22Rv1 (cell line): ENCODE measurements at regions not wholly inside any gene's neighbourhood (a gene's known extent, or its start where the extent isn't known, plus 50 kb on each side); places are given as distances from the start of the nearest gene placed in this dataset.

Experiments
- H3K27ac ChIP-seq: fragments of 450-650 bp; 2 replicates; pipeline ENCODE4 v1.5.1; 2017
- CTCF ChIP-seq: fragments of 450-650 bp; IDR thresholded peaks from 2 replicates; pipeline ENCODE4 v1.5.1; 2017; ENCODE audit warnings: mild to moderate bottlenecking
- ZFX ChIP-seq: fragments of 450-650 bp; IDR thresholded peaks from 2 replicates; pipeline ENCODE4 v1.6.1; 2017; ENCODE audit warnings: antibody characterized with exemption, borderline replicate concordance

DNA sequence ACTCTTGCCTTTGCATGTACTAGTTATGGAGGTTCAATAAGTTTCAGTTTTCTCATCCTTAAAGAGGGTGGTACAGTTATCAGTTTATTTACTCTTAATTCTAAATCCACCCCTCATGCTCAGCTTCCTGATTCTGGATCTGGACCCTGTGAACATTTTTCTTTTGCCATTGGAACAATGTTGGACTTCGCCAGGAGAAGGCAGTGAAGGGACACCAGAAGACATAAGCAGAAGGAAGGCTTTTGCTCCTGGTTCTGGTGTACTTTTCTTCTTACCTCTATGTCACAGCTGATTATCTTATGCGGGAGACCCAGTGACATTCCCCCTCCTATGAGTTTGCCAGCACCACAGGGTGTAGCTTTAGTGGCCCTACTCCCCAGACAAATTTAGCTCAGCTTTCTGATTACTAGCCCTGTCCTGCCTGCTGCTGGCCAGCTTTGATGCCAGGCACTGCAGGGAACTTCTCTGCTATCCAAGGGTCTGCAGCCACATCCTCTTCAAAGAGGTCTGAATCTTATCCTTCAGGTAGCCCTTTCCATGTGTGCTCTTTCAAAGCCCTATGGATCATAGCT, 466.3 kb upstream of the EPHA3 start:
- TF ChIP-seq CTCF: no peak
- no peak for TF ChIP-seq ZFX
- no peak overlapping the region for H3K27ac ChIP-seq

DNA sequence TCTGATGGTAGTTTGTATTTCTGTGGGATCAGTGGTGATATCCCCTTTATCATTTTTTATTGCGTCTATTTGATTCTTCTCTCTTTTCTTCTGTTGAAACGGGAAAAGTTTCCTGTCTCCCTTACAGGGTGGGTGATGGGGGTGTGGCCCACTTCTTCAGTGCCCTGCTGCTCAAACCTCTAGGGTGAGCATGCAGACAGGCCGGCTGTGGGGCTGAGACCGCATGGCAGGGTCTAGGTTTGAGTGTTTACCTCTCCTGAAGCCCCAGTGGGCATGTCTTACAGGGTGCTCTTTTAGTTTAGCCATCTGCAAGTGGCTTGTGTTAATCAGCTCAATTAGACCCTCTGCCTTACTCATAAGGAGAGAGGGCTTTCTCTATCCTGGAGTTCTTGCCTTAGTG, 450.0 kb upstream of the EPHA3 start:
- no peak overlapping the region for H3K27ac ChIP-seq
- TF ChIP-seq CTCF: no peak

DNA sequence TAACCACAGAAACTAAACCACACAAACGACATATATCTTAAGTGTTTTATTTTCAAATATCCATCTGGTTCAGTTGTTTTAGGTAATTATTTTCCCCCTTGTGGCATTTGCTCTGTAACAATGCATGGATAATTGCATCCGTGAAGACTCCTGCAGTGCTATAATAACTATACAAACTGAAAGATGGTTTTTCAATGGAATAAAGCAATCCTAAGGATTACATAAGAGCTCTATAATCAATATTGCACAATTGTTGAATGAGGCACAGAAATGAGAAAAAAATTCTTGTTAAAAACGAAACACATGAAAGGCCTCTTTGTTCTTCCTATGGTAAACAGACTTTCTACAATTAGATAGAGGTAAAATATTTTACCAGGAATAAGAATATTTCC, 446.0 kb upstream of the EPHA3 start:
- TF ChIP-seq ZFX (no peak), CTCF (no peak)
- no peak overlapping the region for H3K27ac ChIP-seq

- H3K27ac ChIP-seq: no peak overlapping the region
- no peak for TF ChIP-seq ZFX
- TF ChIP-seq CTCF: no peak
These were observed 439.2 kb upstream of the EPHA3 start for GRCh38 chr3:88668180-88668579.

DNA sequence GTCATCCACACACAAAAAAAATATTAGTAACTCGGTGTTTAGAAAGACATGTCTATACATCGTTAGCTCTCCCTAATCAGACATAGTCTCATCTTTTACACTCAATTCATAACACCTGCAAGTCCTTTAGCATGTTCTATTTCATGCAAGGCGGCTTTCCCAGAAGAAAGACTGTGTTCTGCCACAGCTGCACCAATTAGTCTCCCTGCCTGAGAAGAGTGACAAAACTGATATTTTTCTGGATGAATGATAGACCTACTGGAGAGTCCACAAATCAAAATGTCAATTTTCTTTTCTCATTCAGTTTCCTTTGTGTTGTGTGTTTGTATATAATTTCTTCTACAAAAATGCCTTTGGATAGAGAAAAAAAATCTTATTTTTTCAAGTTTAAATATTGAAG, 435.8 kb upstream of the EPHA3 start:
- no peak for TF ChIP-seq CTCF
- no peak for TF ChIP-seq ZFX
- no peak overlapping the region for H3K27ac ChIP-seq

GRCh38 chr3:88677298-88677697, 430.1 kb upstream of the EPHA3 start:
- TF ChIP-seq CTCF (no peak), ZFX (no peak)
- H3K27ac ChIP-seq: no peak overlapping the region

- no peak overlapping the region for H3K27ac ChIP-seq
- TF ChIP-seq ZFX: no peak
- TF ChIP-seq CTCF: no peak
These were observed 428.7 kb upstream of the EPHA3 start for GRCh38 chr3:88678747-88679146.
